WERI-Rb-1 (cell line): ENCODE measurements at regions not wholly inside any gene's neighbourhood (a gene's known extent, or its start where the extent isn't known, plus 50 kb on each side); places are given as distances from the start of the nearest gene placed in this dataset.

Experiments used
- DNase-seq: peaks from one replicate; pipeline ENCODE4 v3.0.0-alpha.2; 2020
- H3K27ac ChIP-seq: fragments of 250-450 bp; sonication (Bioruptor Pico); 2 replicates; pipeline ENCODE4 v1.5.1; 2020; ENCODE audit warnings: mild to moderate bottlenecking, moderate library complexity
- H3K27me3 ChIP-seq: fragments of 250-450 bp; sonication (Bioruptor Pico); 2 replicates; pipeline ENCODE4 v1.5.1; 2021; ENCODE audit warnings: mild to moderate bottlenecking, low read depth, moderate library complexity; ENCODE audit not compliant: insufficient read depth, severe bottlenecking
- H3K36me3 ChIP-seq: fragments of 250-450 bp; sonication (Bioruptor Pico); 2 replicates; pipeline ENCODE4 v1.5.1; 2020; ENCODE audit warnings: mild to moderate bottlenecking, moderate library complexity
- H3K4me3 ChIP-seq: 2 replicates; pipeline ENCODE4 v1.5.1; 2011; ENCODE audit warnings: low read depth, mild to moderate bottlenecking, control low read depth, low read length
- H3K9me3 ChIP-seq: fragments of 250-450 bp; sonication (Bioruptor Pico); 2 replicates; pipeline ENCODE4 v1.5.1; 2021; ENCODE audit warnings: mild to moderate bottlenecking, moderate library complexity; ENCODE audit not compliant: severe bottlenecking
- CTCF ChIP-seq: IDR thresholded peaks from 2 replicates; pipeline ENCODE4 v1.5.1; 2011; ENCODE audit warnings: low read depth, mild to moderate bottlenecking, control low read depth, inconsistent platforms, low read length

DNA sequence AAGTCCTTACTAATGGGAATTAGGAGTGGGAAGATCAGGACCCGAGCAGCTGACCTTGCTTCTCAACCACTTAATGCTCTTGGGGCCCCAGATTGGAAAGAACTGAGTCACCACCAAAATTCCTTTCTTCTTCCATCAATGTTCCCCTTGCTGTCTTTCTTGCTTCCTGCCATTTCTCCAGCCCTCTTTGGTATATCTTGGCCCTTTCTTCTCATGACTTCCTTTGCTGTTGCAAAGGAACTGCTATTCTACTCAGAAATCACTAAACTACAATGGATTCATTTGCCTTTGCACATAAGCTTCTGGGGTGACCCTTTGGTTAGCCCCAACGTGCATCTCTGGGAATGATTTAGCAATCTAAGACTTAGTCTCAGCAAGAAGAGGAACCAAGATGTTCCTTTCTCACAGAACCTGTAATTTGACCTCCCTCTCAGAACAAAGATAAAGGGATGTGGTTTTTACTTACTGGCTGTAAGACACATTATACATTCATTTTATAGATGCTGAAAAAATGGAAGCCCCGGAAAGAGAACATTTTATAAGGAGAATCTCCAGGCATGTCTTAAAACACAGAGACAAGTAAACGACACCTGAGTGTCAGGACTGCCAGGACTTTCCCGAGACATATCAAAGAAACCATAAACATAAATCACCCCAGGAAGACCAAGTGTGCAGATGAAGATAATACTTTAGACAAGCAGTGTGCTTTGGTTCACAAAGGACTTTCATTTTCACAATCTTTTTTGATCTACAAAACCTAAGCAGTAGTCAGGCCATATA, 99.0 kb upstream of the TNFAIP3 start:
- no peak for DNase-seq
- Histone ChIP-seq H3K4me3 (no peak overlapping the region), H3K36me3 (no peaks in the 10 kb centered on the region), H3K27me3 (no peaks in the 10 kb centered on the region), H3K9me3 (no peaks in the 10 kb centered on the region), H3K27ac (no peak overlapping the region)
- TF ChIP-seq CTCF: no peak

DNA sequence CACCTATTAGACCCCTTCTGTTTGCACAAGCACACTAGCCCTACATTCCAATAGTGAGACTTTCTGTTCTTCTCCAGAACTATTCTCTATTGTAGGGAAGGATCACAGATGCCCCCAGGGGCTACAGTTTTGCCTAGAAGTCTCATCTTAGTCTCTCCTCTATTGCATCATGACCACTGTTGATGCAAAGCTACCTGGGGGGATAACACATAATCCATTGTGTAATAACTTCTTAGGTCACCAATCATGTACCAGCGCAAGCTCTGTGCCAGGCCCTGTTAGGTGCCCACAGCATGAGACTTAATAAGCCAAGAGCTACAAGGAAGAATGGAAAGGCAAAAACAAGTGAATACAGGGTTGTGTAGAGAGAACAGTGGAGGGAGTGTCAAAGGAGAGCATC, 98.1 kb upstream of the TNFAIP3 start:
- Histone ChIP-seq H3K4me3 (no peak overlapping the region), H3K36me3 (no peaks in the 10 kb centered on the region), H3K27me3 (no peaks in the 10 kb centered on the region), H3K27ac (no peak overlapping the region), H3K9me3 (no peaks in the 10 kb centered on the region)
- no peak for DNase-seq
- no peak for TF ChIP-seq CTCF

DNA sequence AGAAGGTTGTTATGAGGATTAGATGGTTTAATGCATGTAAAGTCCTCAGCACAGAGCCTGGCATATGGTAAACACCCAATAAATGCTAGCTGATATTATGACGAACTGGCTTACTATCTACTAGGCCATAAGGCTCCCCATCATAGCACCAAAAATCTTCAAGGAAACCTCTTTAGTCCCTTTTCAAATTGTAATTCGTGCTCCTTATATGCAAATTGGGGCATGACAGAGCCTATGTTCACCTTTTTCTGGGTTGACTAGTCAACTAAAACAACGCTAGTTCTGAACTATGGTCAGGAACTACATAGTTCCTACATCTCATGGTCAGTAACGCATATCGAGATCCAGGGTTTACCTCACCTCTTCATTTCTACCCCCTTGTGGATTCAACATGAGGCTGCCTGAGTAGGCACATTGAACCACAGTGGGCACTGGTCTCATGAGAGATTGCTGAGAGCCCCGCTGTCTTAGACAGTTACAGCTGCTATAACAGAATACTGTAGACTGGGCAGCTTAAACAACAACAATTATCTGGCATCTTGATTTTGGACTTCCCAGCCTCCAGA, 97.2 kb upstream of the TNFAIP3 start:
- TF ChIP-seq CTCF: no peak
- Histone ChIP-seq H3K36me3 (no peaks in the 10 kb centered on the region), H3K27me3 (no peaks in the 10 kb centered on the region), H3K9me3 (no peaks in the 10 kb centered on the region), H3K4me3 (no peak overlapping the region), H3K27ac (no peak overlapping the region)
- no peak for DNase-seq

GRCh38 chr6:137772541-137773250, 94.4 kb upstream of the TNFAIP3 start:
- Histone ChIP-seq H3K4me3 (no peak overlapping the region), H3K27ac (no peak overlapping the region), H3K27me3 (no peaks in the 10 kb centered on the region), H3K36me3 (no peaks in the 10 kb centered on the region), H3K9me3 (no peaks in the 10 kb centered on the region)
- no peak for TF ChIP-seq CTCF
- no peak for DNase-seq

DNA sequence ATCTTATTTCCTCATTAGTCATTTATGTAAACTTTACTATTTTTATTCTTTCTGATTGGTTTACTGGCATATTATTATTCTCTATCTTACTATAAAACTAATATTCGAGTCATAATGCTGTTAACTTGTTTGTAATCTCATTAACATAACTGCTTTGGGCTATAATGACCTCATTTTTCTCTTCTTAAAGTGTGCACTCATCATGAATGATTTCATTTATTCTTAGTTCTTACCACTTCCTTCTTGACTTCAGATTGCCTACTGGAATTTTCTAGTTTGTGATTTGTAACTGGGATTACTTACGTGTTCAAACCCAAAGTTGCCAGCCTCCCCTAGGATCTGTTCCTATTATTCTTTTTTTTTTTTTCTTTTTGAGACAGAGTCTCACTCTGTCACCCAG, 91.8 kb upstream of the TNFAIP3 start:
- Histone ChIP-seq H3K27ac (no peak overlapping the region), H3K36me3 (no peaks in the 10 kb centered on the region), H3K27me3 (no peaks in the 10 kb centered on the region), H3K9me3 (no peaks in the 10 kb centered on the region), H3K4me3 (no peak overlapping the region)
- DNase-seq: no peak
- TF ChIP-seq CTCF: no peak
